SK-N-SH treated with all-trans-retinoic acid at 6 μM for 48 hours (cell line): ENCODE measurements at regions not wholly inside any gene's neighbourhood (a gene's known extent, or its start where the extent isn't known, plus 50 kb on each side); places are given as distances from the start of the nearest gene placed in this dataset.

Source experiments
- ARNTL ChIP-seq: fragments of 450-650 bp; formaldehyde crosslinking; IDR thresholded peaks from 2 replicates; pipeline ENCODE4 v1.5.0; 2020; ENCODE audit warnings: low read depth, mild to moderate bottlenecking, moderate library complexity, borderline replicate concordance
- BACH2 ChIP-seq: fragments of 250-450 bp; sonication (Bioruptor Pico); IDR thresholded peaks from 2 replicates; pipeline ENCODE4 v1.9.0; 2021; ENCODE audit warnings: mild to moderate bottlenecking, borderline replicate concordance
- GLIS3 ChIP-seq: fragments of 250-450 bp; sonication (Bioruptor Pico); IDR thresholded peaks from 2 replicates; pipeline ENCODE4 v1.5.0; 2020; ENCODE audit warnings: mild to moderate bottlenecking, moderate library complexity
- ISL1 ChIP-seq: fragments of 250-450 bp; sonication (Bioruptor Pico); IDR thresholded peaks from 2 replicates; pipeline ENCODE4 v2.1.2; 2022; ENCODE audit warnings: mild to moderate bottlenecking, moderate library complexity
- PATZ1 ChIP-seq: fragments of 250-450 bp; sonication (Bioruptor Pico); IDR thresholded peaks from 2 replicates; pipeline ENCODE4 v1.8.0; 2020; ENCODE audit warnings: mild to moderate bottlenecking, moderate library complexity, borderline replicate concordance
- RARB ChIP-seq: fragments of 250-450 bp; sonication (Bioruptor Pico); IDR thresholded peaks from 2 replicates; pipeline ENCODE4 v1.8.0; 2021; ENCODE audit warnings: mild to moderate bottlenecking, moderate library complexity
- TOX ChIP-seq: fragments of 250-450 bp; sonication (Bioruptor Pico); IDR thresholded peaks from 2 replicates; pipeline ENCODE4 v1.8.0; 2021; ENCODE audit warnings: mild to moderate bottlenecking, moderate library complexity, borderline replicate concordance
- ZFP30 ChIP-seq: fragments of 450-650 bp; formaldehyde crosslinking; IDR thresholded peaks from 2 replicates; pipeline ENCODE4 v1.5.0; 2022; ENCODE audit warnings: mild to moderate bottlenecking, moderate library complexity
- ZNF8 ChIP-seq: fragments of 450-650 bp; formaldehyde crosslinking; IDR thresholded peaks from 2 replicates; pipeline ENCODE4 v1.5.0; 2020; ENCODE audit warnings: mild to moderate bottlenecking, moderate library complexity

GRCh38 chr4:187883836-187884475 is 111.6 kb upstream of the ZFP42 start:
- no peak for TF ChIP-seq PATZ1 (CRISPR knock-in tag)
- no peak for TF ChIP-seq BACH2
- TF ChIP-seq ISL1 (CRISPR knock-in tag) = no peak
- no peak for TF ChIP-seq ARNTL (CRISPR knock-in tag)
- no peak for TF ChIP-seq ZNF8 (CRISPR knock-in tag)
- no peak for TF ChIP-seq RARB
- no peak for TF ChIP-seq TOX (CRISPR knock-in tag)
- TF ChIP-seq ZFP30 (CRISPR knock-in tag) = no peak
- TF ChIP-seq GLIS3 = no peak
